IMR-90 (cell line): ENCODE measurements at regions not wholly inside any gene's neighbourhood (a gene's known extent, or its start where the extent isn't known, plus 50 kb on each side); places are given as distances from the start of the nearest gene placed in this dataset.

Experiments
- CEBPB ChIP-seq: IDR thresholded peaks from 2 replicates; pipeline ENCODE4 v1.6.1; 2012; ENCODE audit warnings: low read depth, low read length, improper control_type of control experiment
- POLR2A ChIP-seq: IDR thresholded peaks from 2 replicates; pipeline ENCODE4 v1.6.1; 2012; ENCODE audit warnings: mild to moderate bottlenecking, low read depth, low read length
- TF ChIP-seq, protein P1 (sequence below): conservative IDR thresholded peaks from 2 replicates; pipeline ENCODE4 v1.5.1; 2012; ENCODE audit warnings: mild to moderate bottlenecking, low read depth, low read length, improper control_type of control experiment
- TF ChIP-seq, protein P2 (sequence below): fragments of 150-350 bp; IDR thresholded peaks from 2 replicates; pipeline ENCODE4 v1.6.1; 2016; ENCODE audit warnings: low read depth, mild to moderate bottlenecking, low read length, moderate library complexity, borderline replicate concordance

DNA sequence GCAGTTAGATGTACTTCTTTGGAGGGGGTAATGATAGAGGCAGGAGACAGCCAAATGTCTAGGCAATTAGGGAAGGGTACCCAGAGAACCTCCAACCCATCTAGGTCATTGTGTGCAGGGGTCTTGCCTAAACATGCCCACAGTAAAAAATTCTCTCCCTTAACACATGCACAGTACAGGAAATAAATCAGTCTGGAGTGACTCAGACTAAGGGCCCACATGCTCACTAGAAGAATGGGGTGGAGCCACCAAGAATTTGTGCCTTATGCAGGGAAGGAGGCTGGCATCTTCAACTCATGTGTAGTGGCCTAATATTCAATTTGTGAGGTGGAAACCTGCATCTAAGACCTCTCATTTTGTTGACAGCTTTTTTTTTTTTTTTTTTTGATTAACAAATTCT is 945.3 kb upstream of the GRIA3 start:
- TF ChIP-seq, protein P1, sequence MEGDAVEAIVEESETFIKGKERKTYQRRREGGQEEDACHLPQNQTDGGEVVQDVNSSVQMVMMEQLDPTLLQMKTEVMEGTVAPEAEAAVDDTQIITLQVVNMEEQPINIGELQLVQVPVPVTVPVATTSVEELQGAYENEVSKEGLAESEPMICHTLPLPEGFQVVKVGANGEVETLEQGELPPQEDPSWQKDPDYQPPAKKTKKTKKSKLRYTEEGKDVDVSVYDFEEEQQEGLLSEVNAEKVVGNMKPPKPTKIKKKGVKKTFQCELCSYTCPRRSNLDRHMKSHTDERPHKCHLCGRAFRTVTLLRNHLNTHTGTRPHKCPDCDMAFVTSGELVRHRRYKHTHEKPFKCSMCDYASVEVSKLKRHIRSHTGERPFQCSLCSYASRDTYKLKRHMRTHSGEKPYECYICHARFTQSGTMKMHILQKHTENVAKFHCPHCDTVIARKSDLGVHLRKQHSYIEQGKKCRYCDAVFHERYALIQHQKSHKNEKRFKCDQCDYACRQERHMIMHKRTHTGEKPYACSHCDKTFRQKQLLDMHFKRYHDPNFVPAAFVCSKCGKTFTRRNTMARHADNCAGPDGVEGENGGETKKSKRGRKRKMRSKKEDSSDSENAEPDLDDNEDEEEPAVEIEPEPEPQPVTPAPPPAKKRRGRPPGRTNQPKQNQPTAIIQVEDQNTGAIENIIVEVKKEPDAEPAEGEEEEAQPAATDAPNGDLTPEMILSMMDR = no peak
- TF ChIP-seq POLR2A (no peak), CEBPB (no peak)
- TF ChIP-seq, protein P2, sequence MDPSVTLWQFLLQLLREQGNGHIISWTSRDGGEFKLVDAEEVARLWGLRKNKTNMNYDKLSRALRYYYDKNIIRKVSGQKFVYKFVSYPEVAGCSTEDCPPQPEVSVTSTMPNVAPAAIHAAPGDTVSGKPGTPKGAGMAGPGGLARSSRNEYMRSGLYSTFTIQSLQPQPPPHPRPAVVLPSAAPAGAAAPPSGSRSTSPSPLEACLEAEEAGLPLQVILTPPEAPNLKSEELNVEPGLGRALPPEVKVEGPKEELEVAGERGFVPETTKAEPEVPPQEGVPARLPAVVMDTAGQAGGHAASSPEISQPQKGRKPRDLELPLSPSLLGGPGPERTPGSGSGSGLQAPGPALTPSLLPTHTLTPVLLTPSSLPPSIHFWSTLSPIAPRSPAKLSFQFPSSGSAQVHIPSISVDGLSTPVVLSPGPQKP = no peak
